ENCODE measurements at regions not wholly inside any gene's neighbourhood (a gene's known extent, or its start where the extent isn't known, plus 50 kb on each side); places are given as distances from the start of the nearest gene placed in this dataset.

- no peaks in the 10 kb centered on the region for H3K4me1 ChIP-seq (ENCODE audit: control insufficient read depth in 1 of 2, insufficient read depth in 1 of 2, low read depth in 1 of 2, low read length in 1 of 2)
- H3K9me3 ChIP-seq, result no peaks in the 10 kb centered on the region
- no peaks in the 10 kb centered on the region for H3K36me3 ChIP-seq
- peaks cover 27% of the 10 kb centered on the region for H3K27me3 ChIP-seq
- no peak overlapping the region for H3K27ac ChIP-seq
- TF ChIP-seq CTCF (IDR thresholded peaks at IDR 0.05), result no peak
- H3K4me3 ChIP-seq (ENCODE audit: low read depth in 1 of 2, low read length in 1 of 2), result no peak overlapping the region
Observed at GRCh38 chr16:50480206-50480605, 68.0 kb upstream of the NKD1 start.

GRCh38 chr16:50479771-50480170 lies 68.4 kb upstream of the NKD1 start:
- Histone ChIP-seq H3K27ac (no peak overlapping the region), H3K4me3 (ENCODE audit: low read depth in 1 of 2, low read length in 1 of 2) (no peak overlapping the region), H3K4me1 (ENCODE audit: control insufficient read depth in 1 of 2, insufficient read depth in 1 of 2, low read depth in 1 of 2, low read length in 1 of 2) (no peaks in the 10 kb centered on the region), H3K9me3 (no peaks in the 10 kb centered on the region), H3K36me3 (no peaks in the 10 kb centered on the region), H3K27me3 (peaks cover 27% of the 10 kb centered on the region)
- no peak for TF ChIP-seq CTCF (IDR thresholded peaks at IDR 0.05)

- no peak overlapping the region for H3K4me3 ChIP-seq (ENCODE audit: low read depth in 1 of 2, low read length in 1 of 2)
- no peak overlapping the region for H3K27ac ChIP-seq
- no peaks in the 10 kb centered on the region for H3K4me1 ChIP-seq (ENCODE audit: control insufficient read depth in 1 of 2, insufficient read depth in 1 of 2, low read depth in 1 of 2, low read length in 1 of 2)
- H3K36me3 ChIP-seq, result no peaks in the 10 kb centered on the region
- H3K27me3 ChIP-seq, result peaks cover 27% of the 10 kb centered on the region
- TF ChIP-seq CTCF (IDR thresholded peaks at IDR 0.05), result no peak
- H3K9me3 ChIP-seq, result no peaks in the 10 kb centered on the region
Observed at GRCh38 chr16:50478773-50479149, 69.4 kb upstream of the NKD1 start.

- H3K27ac ChIP-seq, result no peak overlapping the region
- no peaks in the 10 kb centered on the region for H3K9me3 ChIP-seq
- TF ChIP-seq CTCF (IDR thresholded peaks at IDR 0.05), result no peak
- no peaks in the 10 kb centered on the region for H3K36me3 ChIP-seq
- H3K27me3 ChIP-seq, result peaks cover 27% of the 10 kb centered on the region
- H3K4me1 ChIP-seq (ENCODE audit: control insufficient read depth in 1 of 2, insufficient read depth in 1 of 2, low read depth in 1 of 2, low read length in 1 of 2), result no peaks in the 10 kb centered on the region
- H3K4me3 ChIP-seq (ENCODE audit: low read depth in 1 of 2, low read length in 1 of 2), result no peak overlapping the region
Observed at GRCh38 chr16:50478075-50478772, 70.0 kb upstream of the NKD1 start.

GRCh38 chr16:50476486-50477255 lies 71.5 kb upstream of the NKD1 start:
- Histone ChIP-seq H3K4me1 (ENCODE audit: control insufficient read depth in 1 of 2, insufficient read depth in 1 of 2, low read depth in 1 of 2, low read length in 1 of 2) (no peaks in the 10 kb centered on the region), H3K9me3 (no peaks in the 10 kb centered on the region), H3K27me3 (peaks cover 27% of the 10 kb centered on the region), H3K36me3 (no peaks in the 10 kb centered on the region), H3K4me3 (ENCODE audit: low read depth in 1 of 2, low read length in 1 of 2) (no peak overlapping the region), H3K27ac (no peak overlapping the region)
- TF ChIP-seq CTCF (IDR thresholded peaks at IDR 0.05), result no peak
